ENCODE measurements at regions not wholly inside any gene's neighbourhood (a gene's known extent, or its start where the extent isn't known, plus 50 kb on each side); places are given as distances from the start of the nearest gene placed in this dataset.
A peak's percentile ranks its signal among the peaks of the same experiment; 100 is the strongest.

- Histone ChIP-seq H4K20me1 (replicated peaks in 1 of 2; ENCODE audit: control insufficient read depth in 1 of 2, insufficient read depth in 2 of 2, low read length in 2 of 2) (no peaks in the 10 kb centered on the region), H4K5ac (ENCODE audit: insufficient read length, low read depth, low read length) (no peak overlapping the region), H3K4me2 (ENCODE audit: insufficient read depth in 1 of 2, low read depth in 2 of 2, low read length in 2 of 2) (no peak overlapping the region; a peak in 1 of 4 replicates), H3K36me3 (ENCODE audit: control insufficient read depth in 2 of 4, insufficient read depth in 4 of 4, low read length in 3 of 4) (no peaks in the 10 kb centered on the region), H3K27ac (ENCODE audit: low read depth, low read length) (0 out of 2 replicates have a peak overlapping the region, but pooled peaks have one; percentile 27), H3K4me3 (ENCODE audit: extremely low read depth in 1 of 4, insufficient read depth in 2 of 4, low read depth in 3 of 4, low read length in 4 of 4) (no peak overlapping the region), H3K4ac (replicated peaks; ENCODE audit: insufficient read length, low read depth, low read length) (no peak overlapping the region), H2BK15ac (ENCODE audit: low read length) (no peak overlapping the region), H3K23me2 (ENCODE audit: low read depth, low read length) (no peaks in the 10 kb centered on the region), H2BK5ac (ENCODE audit: low read depth, low read length) (no peak overlapping the region), H3K79me2 (ENCODE audit: control insufficient read depth in 1 of 2, insufficient read depth in 2 of 2, low read length in 2 of 2) (no peaks in the 10 kb centered on the region), H3K9me3 (ENCODE audit: insufficient read depth in 2 of 2, low read depth in 1 of 2, low read length in 1 of 2) (peaks cover 0 to 3% of the 10 kb centered on the region in 2 experiments; a peak in 1 of 4 replicates), H3K56ac (replicated peaks; ENCODE audit: insufficient read length, low read depth, low read length) (no peak overlapping the region), H4K8ac (ENCODE audit: extremely low read depth, insufficient read depth, low read length) (no peak overlapping the region), H2BK120ac (replicated peaks; ENCODE audit: low read depth, low read length) (no peak overlapping the region), H2AK5ac (ENCODE audit: low read depth, low read length) (no peak overlapping the region), H2BK12ac (ENCODE audit: low read depth, low read length) (no peak overlapping the region), H3K23ac (ENCODE audit: insufficient read length) (no peak overlapping the region), H4K91ac (replicated peaks; ENCODE audit: insufficient read length, low read length) (no peak overlapping the region), H3K9ac (replicated peaks in 1 of 4; ENCODE audit: extremely low read depth in 1 of 4, low read depth in 3 of 4, low read length in 3 of 4) (no peak overlapping the region), H3K79me1 (ENCODE audit: low read depth, low read length) (no peaks in the 10 kb centered on the region), H3K14ac (ENCODE audit: insufficient read length) (no peak overlapping the region), H2BK20ac (ENCODE audit: low read length) (no peak overlapping the region), H3K27me3 (replicated peaks in 1 of 4; ENCODE audit: control insufficient read depth in 3 of 4, extremely low read depth in 1 of 4, insufficient read depth in 3 of 4, low read length in 3 of 4) (no peaks in the 10 kb centered on the region), H3K18ac (ENCODE audit: extremely low read depth, low read length) (no peak overlapping the region), H2AFZ (ENCODE audit: low read length) (no peak overlapping the region), H3K4me1 (replicated peaks in 1 of 4; ENCODE audit: control insufficient read depth in 3 of 4, insufficient read depth in 4 of 4, low read length in 3 of 4) (peaks cover 0 to 7% (median 1%) of the 10 kb centered on the region in 4 experiments; a peak in 3 of 7 replicates)
- CTCF ChIA-PET (ENCODE audit: partially characterized antibody), result interaction anchor here (4.2 kb wide), 1 partner anchor 12 kb away, joined by 20 read pairs; no protein-coding TSS in a partner anchor
- 75% methylated on average over 1 of the region's 1 CpG; no CpG with 5 or more reads in 1 of the 2 experiments for WGBS, 2 experiments (ENCODE audit: extremely low coverage in 1 of 2, insufficient coverage in 1 of 2, insufficient read length in 1 of 2, insufficient replicate concordance in 2 of 2, low coverage in 1 of 2, low lambda C conversion rate in 2 of 2, missing lambda C conversion rate in 1 of 2)
- FAIRE-seq (no peak), DNase-seq (ENCODE audit: low read depth in 1 of 2, low spot score in 2 of 2) (no peak)
- POLR2A ChIA-PET (ENCODE audit: partially characterized antibody), result no interaction called here
Measured at GRCh38 chr9:28762167-28762566, 1188.9 kb upstream of the C9orf72 start.
